Type B pancreatic cell (in vitro differentiated cells): ENCODE measurements at regions not wholly inside any gene's neighbourhood (a gene's known extent, or its start where the extent isn't known, plus 50 kb on each side); places are given as distances from the start of the nearest gene placed in this dataset.

Source experiments
- DNase-seq: peaks from one replicate; pipeline ENCODE4 v3.0.0; 2021; ENCODE audit warnings: mixed read lengths; ENCODE audit not compliant: unreplicated experiment; ENCODE audit errors: extremely low spot score
- H3K27ac Mint-ChIP-seq: 2 replicates; pipeline ENCODE4 v1.8.0; 2021; ENCODE audit warnings: mild to moderate bottlenecking, mixed read lengths
- H3K27me3 Mint-ChIP-seq: 2 replicates; pipeline ENCODE4 v1.8.0; 2021; ENCODE audit warnings: mixed read lengths
- H3K36me3 Mint-ChIP-seq: 2 replicates; pipeline ENCODE4 v1.8.0; 2021; ENCODE audit warnings: mixed read lengths
- H3K4me1 Mint-ChIP-seq: one replicate; pipeline ENCODE4 v1.8.0; 2021; ENCODE audit warnings: mixed read lengths; ENCODE audit not compliant: unreplicated experiment
- H3K4me3 Mint-ChIP-seq: 2 replicates; pipeline ENCODE4 v1.8.0; 2021; ENCODE audit warnings: mild to moderate bottlenecking, mixed read lengths
- H3K9me3 Mint-ChIP-seq: 2 replicates; pipeline ENCODE4 v1.8.0; 2021; ENCODE audit warnings: mixed read lengths
- TF ChIP-seq, protein P1 (sequence below): fragments of 200-600 bp; sonication (generic); conservative IDR thresholded peaks from 2 replicates; pipeline ENCODE4 v1.5.0; 2021; ENCODE audit warnings: antibody characterized with exemption, mild to moderate bottlenecking

GRCh38 chr17:74049967-74050458 is 153.5 kb upstream of the RPL38 start:
- peaks cover 27% of the 10 kb centered on the region for H3K4me1 Mint-ChIP-seq
- no peaks in the 10 kb centered on the region for H3K9me3 Mint-ChIP-seq
- no peak for DNase-seq
- no peaks in the 10 kb centered on the region for H3K36me3 Mint-ChIP-seq
- H3K4me3 Mint-ChIP-seq = no peak overlapping the region
- TF ChIP-seq, protein P1, sequence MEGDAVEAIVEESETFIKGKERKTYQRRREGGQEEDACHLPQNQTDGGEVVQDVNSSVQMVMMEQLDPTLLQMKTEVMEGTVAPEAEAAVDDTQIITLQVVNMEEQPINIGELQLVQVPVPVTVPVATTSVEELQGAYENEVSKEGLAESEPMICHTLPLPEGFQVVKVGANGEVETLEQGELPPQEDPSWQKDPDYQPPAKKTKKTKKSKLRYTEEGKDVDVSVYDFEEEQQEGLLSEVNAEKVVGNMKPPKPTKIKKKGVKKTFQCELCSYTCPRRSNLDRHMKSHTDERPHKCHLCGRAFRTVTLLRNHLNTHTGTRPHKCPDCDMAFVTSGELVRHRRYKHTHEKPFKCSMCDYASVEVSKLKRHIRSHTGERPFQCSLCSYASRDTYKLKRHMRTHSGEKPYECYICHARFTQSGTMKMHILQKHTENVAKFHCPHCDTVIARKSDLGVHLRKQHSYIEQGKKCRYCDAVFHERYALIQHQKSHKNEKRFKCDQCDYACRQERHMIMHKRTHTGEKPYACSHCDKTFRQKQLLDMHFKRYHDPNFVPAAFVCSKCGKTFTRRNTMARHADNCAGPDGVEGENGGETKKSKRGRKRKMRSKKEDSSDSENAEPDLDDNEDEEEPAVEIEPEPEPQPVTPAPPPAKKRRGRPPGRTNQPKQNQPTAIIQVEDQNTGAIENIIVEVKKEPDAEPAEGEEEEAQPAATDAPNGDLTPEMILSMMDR = no peak
- H3K27ac Mint-ChIP-seq = no peak overlapping the region
- H3K27me3 Mint-ChIP-seq = peaks cover 61% of the 10 kb centered on the region

- TF ChIP-seq, protein P1 = no peak
- H3K9me3 Mint-ChIP-seq = no peaks in the 10 kb centered on the region
- DNase-seq = no peak
- H3K27ac Mint-ChIP-seq = no peak overlapping the region
- no peaks in the 10 kb centered on the region for H3K36me3 Mint-ChIP-seq
- peaks cover 58% of the 10 kb centered on the region for H3K27me3 Mint-ChIP-seq
- H3K4me3 Mint-ChIP-seq = no peak overlapping the region
- H3K4me1 Mint-ChIP-seq = peaks cover 20% of the 10 kb centered on the region
Measured at GRCh38 chr17:74051348-74051747, 152.1 kb upstream of the RPL38 start.

DNA sequence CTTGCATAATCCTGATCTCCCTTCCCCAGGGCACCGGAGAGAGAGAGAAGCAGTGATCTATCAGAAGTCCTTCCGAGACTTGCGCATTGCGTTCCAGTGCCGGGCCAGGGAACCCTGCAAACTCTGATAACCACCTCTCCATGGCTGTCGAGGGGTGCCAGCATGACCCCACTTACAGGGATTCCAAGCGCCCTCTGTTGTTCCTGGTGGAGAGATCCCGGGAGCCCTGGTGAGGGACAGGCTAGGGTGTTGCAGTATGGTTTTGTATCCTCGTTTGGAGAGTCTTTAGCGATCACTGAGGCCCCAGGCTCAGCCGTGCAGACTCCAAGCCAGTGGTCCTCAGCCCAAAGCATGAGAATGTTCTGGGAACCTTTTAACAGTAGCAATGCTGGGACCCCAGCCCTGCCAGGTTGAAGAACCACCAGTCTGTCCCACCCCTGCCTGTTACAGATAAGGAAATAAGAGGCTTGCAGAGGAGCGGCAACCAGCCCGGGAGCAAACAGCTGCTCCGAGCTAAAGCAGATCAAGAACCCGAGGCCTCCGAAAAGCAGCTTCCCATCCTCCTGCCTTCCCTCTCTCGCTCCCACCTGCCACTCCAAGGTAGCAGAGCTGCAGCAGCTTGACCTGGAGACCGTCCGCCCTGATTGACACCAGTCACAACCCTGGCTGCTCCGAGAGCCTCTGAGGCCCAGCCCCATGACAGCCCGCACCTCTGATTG is 150.3 kb upstream of the RPL38 start:
- TF ChIP-seq, protein P1 = no peak
- H3K27ac Mint-ChIP-seq = no peak overlapping the region
- no peak for DNase-seq
- H3K27me3 Mint-ChIP-seq = peaks cover 61% of the 10 kb centered on the region
- peaks cover 4% of the 10 kb centered on the region for H3K9me3 Mint-ChIP-seq
- H3K4me3 Mint-ChIP-seq = no peak overlapping the region
- peaks cover 20% of the 10 kb centered on the region for H3K4me1 Mint-ChIP-seq
- no peaks in the 10 kb centered on the region for H3K36me3 Mint-ChIP-seq

DNA sequence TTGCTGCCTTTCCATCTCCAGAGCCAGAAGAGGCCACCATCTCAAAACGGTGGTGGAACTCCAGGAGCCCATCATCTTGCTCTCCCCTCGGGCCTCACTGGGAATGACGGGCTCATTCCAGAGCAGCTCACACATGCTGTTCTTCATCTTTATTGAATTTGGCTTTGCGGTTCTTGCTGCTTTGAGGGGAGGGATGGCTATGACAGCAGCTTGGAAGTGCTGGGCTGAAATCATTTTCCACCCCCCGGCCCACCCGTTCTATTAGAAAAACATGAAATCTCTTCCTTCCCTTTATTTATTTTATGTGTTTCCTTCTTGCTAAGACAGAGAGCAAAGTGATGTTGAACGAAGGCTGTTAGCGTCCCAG is 149.8 kb upstream of the RPL38 start:
- Mint-ChIP-seq H3K27me3 (peaks cover 56% of the 10 kb centered on the region), H3K9me3 (peaks cover 4% of the 10 kb centered on the region), H3K4me3 (no peak overlapping the region), H3K36me3 (no peaks in the 10 kb centered on the region), H3K4me1 (peaks cover 20% of the 10 kb centered on the region), H3K27ac (no peak overlapping the region)
- TF ChIP-seq, protein P1 = no peak
- no peak for DNase-seq

- Mint-ChIP-seq H3K27me3 (peaks cover 50% of the 10 kb centered on the region), H3K27ac (no peak overlapping the region), H3K9me3 (peaks cover 4% of the 10 kb centered on the region), H3K36me3 (no peaks in the 10 kb centered on the region), H3K4me3 (no peak overlapping the region), H3K4me1 (peaks cover 20% of the 10 kb centered on the region)
- no peak for DNase-seq
- TF ChIP-seq, protein P1 = no peak
Measured at GRCh38 chr17:74054249-74054648, 149.2 kb upstream of the RPL38 start.
